SHP77 (cell line): ENCODE measurements at regions not wholly inside any gene's neighbourhood (a gene's known extent, or its start where the extent isn't known, plus 50 kb on each side); places are given as distances from the start of the nearest gene placed in this dataset.
A peak's percentile ranks its signal among the peaks of the same experiment; 100 is the strongest.
"Not testable (repeated sequence)": the region's sequence is repeated elsewhere in the genome, so short reads cannot be mapped to it uniquely, and the experiment has no call there.

Source experiments
- DNase-seq, 2 experiments: peaks; one replicate each; lab custom pipeline; 2025; lab: John Stamatoyannopoulos, UW

- no peak for DNase-seq
Measured at GRCh38 chr9:117938896-117939295, 234.7 kb downstream of the TLR4 start.

GRCh38 chr9:117944750-117945149, 240.5 kb downstream of the TLR4 start:
- not testable (repeated sequence) for DNase-seq

GRCh38 chr9:117945286-117945685, 241.1 kb downstream of the TLR4 start:
- no peak for DNase-seq

GRCh38 chr9:117951127-117951526, 246.9 kb downstream of the TLR4 start:
- no peak for DNase-seq

GRCh38 chr9:117952581-117952980, 248.4 kb downstream of the TLR4 start:
- DNase-seq, result no peak

GRCh38 chr9:117957267-117957666, 253.1 kb downstream of the TLR4 start:
- DNase-seq, result no peak

- no peak for DNase-seq
Measured at GRCh38 chr9:117958726-117959125, 254.5 kb downstream of the TLR4 start.

GRCh38 chr9:117963493-117964090, 259.4 kb downstream of the TLR4 start:
- no peak for DNase-seq

GRCh38 chr9:117970276-117971050, 266.3 kb downstream of the TLR4 start:
- no peak for DNase-seq

- DNase-seq, result no peak
Measured at GRCh38 chr9:117974108-117974507, 269.9 kb downstream of the TLR4 start.

- no peak for DNase-seq
Measured at GRCh38 chr9:117979914-117980313, 275.7 kb downstream of the TLR4 start.

- no peak for DNase-seq
Measured at GRCh38 chr9:117987945-117988344, 283.7 kb downstream of the TLR4 start.

- peak; percentile 39 to 56 for DNase-seq
Measured at GRCh38 chr9:117992006-117992405, 287.8 kb downstream of the TLR4 start.

- DNase-seq, result no peak
Measured at GRCh38 chr9:118000581-118000980, 296.4 kb downstream of the TLR4 start.

GRCh38 chr9:118003240-118003639, 299.0 kb downstream of the TLR4 start:
- no peak for DNase-seq

GRCh38 chr9:118008246-118008645, 304.0 kb downstream of the TLR4 start:
- no peak for DNase-seq

GRCh38 chr9:118009614-118010013, 305.4 kb downstream of the TLR4 start:
- DNase-seq, result no peak

- no peak for DNase-seq
Measured at GRCh38 chr9:118017607-118018122, 313.5 kb downstream of the TLR4 start.

- DNase-seq, result peak in 1 of 2 experiments; percentile 1
Measured at GRCh38 chr9:118023644-118024043, 319.4 kb downstream of the TLR4 start.

- DNase-seq, result no peak
Measured at GRCh38 chr9:118028225-118028624, 324.0 kb downstream of the TLR4 start.

- DNase-seq, result no peak
Measured at GRCh38 chr9:118029425-118029824, 325.2 kb downstream of the TLR4 start.

GRCh38 chr9:118034701-118035100, 330.5 kb downstream of the TLR4 start:
- no peak for DNase-seq

GRCh38 chr9:118038713-118039112, 334.5 kb downstream of the TLR4 start:
- no peak for DNase-seq
